Hepatocyte (in vitro differentiated cells): ENCODE measurements at regions not wholly inside any gene's neighbourhood (a gene's known extent, or its start where the extent isn't known, plus 50 kb on each side); places are given as distances from the start of the nearest gene placed in this dataset.

Experiments
- DNase-seq: peaks from one replicate; pipeline ENCODE4 v3.0.0-alpha.2; 2016; ENCODE audit warnings: low spot score
- H2AFZ ChIP-seq: fragments of 200-600 bp; sonication (generic); 2 replicates; pipeline ENCODE4 v1.6.0; 2016; ENCODE audit warnings: antibody characterized with exemption, mild to moderate bottlenecking
- H3K27ac ChIP-seq: fragments of 200-600 bp; sonication (generic); 2 replicates; pipeline ENCODE4 v1.5.1; 2016; ENCODE audit warnings: mild to moderate bottlenecking
- H3K27me3 ChIP-seq: fragments of 200-600 bp; sonication (generic); 2 replicates; pipeline ENCODE4 v1.6.1; 2016
- H3K36me3 ChIP-seq: fragments of 200-600 bp; sonication (generic); replicated peaks from 2 replicates; pipeline ENCODE4 v1.5.1; 2016; ENCODE audit warnings: low read depth; ENCODE audit not compliant: insufficient read depth
- H3K4me1 ChIP-seq: fragments of 200-600 bp; sonication (generic); 2 replicates; pipeline ENCODE4 v1.5.1; 2016; ENCODE audit warnings: mild to moderate bottlenecking, moderate library complexity; ENCODE audit not compliant: insufficient read depth
- H3K4me2 ChIP-seq: fragments of 200-600 bp; sonication (generic); 2 replicates; pipeline ENCODE4 v1.6.0; 2016
- H3K4me3 ChIP-seq: fragments of 200-600 bp; sonication (generic); 2 replicates; pipeline ENCODE4 v1.5.1; 2016; ENCODE audit warnings: mild to moderate bottlenecking
- H3K79me2 ChIP-seq: fragments of 200-600 bp; sonication (generic); 2 replicates; pipeline ENCODE4 v1.6.0; 2017; ENCODE audit warnings: mild to moderate bottlenecking
- H3K9me2 ChIP-seq: fragments of 200-600 bp; sonication (generic); replicated peaks from 2 replicates; pipeline ENCODE4 v1.6.0; 2017; ENCODE audit warnings: mild to moderate bottlenecking; ENCODE audit not compliant: insufficient read depth
- H3K9me3 ChIP-seq: fragments of 200-600 bp; sonication (generic); 2 replicates; pipeline ENCODE4 v1.5.1; 2016; ENCODE audit warnings: low read depth, mild to moderate bottlenecking
- H4K20me1 ChIP-seq: fragments of 200-600 bp; sonication (generic); 2 replicates; pipeline ENCODE4 v1.6.0; 2016; ENCODE audit warnings: mild to moderate bottlenecking; ENCODE audit not compliant: insufficient read depth, poor library complexity, severe bottlenecking
- CTCF ChIP-seq: fragments of 200-600 bp; sonication (generic); IDR thresholded peaks from 2 replicates; pipeline ENCODE4 v1.5.1; 2016; ENCODE audit warnings: antibody characterized with exemption, mild to moderate bottlenecking; ENCODE audit not compliant: poor library complexity
- EZH2 ChIP-seq: fragments of 200-600 bp; sonication (generic); IDR thresholded peaks from 2 replicates; pipeline ENCODE4 v1.6.1; 2016; ENCODE audit warnings: antibody characterized with exemption, mild to moderate bottlenecking, borderline replicate concordance
- EZH2phosphoT487 ChIP-seq: fragments of 200-600 bp; sonication (generic); IDR thresholded peaks from one replicate; pipeline ENCODE4 v1.6.1; 2018; ENCODE audit warnings: antibody characterized with exemption, mild to moderate bottlenecking, low read depth, moderate library complexity; ENCODE audit not compliant: unreplicated experiment, severe bottlenecking
- WGBS: methylation state at CpG from one replicate; pipeline ENCODE4 v1.1.6; 2016; ENCODE audit warnings: low lambda C conversion rate; ENCODE audit errors: missing lambda C conversion rate; 5-methylcytosine and 5-hydroxymethylcytosine counted together

DNA sequence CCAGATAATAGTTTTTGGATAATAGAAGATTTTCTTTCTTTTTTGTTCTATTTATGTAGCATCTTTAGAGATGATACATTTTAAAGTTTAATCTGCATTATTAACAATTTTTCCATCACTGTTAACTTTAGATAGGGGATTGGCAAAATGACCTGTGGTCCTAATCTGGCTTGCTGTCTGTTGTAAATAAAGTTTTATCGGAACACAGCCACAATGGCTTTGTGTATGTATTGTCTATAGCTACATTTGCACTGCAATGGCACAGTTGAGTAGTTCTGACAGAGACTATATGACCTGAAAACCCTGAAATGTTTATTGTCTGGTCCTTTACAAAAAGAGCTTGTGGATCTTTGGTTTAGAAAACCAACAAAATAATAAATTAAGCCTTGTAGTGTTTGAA lies 97.0 kb upstream of the CERS6 start:
- Histone ChIP-seq H3K9me3 (no peaks in the 10 kb centered on the region), H3K9me2 (no peaks in the 10 kb centered on the region), H3K4me3 (no peak overlapping the region), H3K27me3 (no peaks in the 10 kb centered on the region), H3K27ac (no peak overlapping the region), H2AFZ (no peak overlapping the region), H3K79me2 (no peaks in the 10 kb centered on the region), H3K4me2 (no peak overlapping the region), H3K4me1 (peaks cover 7% of the 10 kb centered on the region), H4K20me1 (no peaks in the 10 kb centered on the region), H3K36me3 (no peaks in the 10 kb centered on the region)
- WGBS: 96% methylated on average over 1 of the region's 1 CpG
- TF ChIP-seq EZH2 (no peak), EZH2phosphoT487 (no peak), CTCF (no peak)
- DNase-seq: no peak

GRCh38 chr2:168363347-168364092 lies 92.6 kb upstream of the CERS6 start:
- Histone ChIP-seq H2AFZ (no peak overlapping the region), H4K20me1 (no peaks in the 10 kb centered on the region)
- 96% methylated on average over 4 of the region's 4 CpGs for WGBS

DNA sequence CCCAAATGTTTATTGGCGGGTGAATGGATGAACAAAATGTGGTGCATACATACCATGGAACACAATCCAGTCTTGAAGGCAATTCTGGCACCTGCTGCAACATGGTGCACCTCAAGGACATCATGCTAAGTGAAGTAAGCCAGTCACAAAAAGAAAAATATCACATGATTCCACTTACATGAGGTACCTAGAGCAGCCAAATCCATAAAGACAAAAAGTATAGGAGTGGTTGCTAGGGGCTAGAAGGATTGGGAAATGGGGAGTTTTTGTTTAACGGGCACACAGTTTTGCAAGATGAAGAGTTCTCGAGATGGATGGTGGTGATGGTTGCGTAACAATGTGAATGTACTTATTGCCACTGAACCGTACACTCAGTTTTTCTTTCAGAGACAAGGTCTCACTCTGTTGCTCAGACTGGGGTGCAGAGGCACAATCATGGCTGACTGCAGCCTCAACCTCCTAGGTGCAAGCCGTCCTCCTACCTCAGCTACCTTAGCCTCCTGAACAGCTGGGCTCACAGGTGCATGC lies 90.9 kb upstream of the CERS6 start:
- no peaks in the 10 kb centered on the region for H3K4me1 ChIP-seq
- H3K9me3 ChIP-seq: no peaks in the 10 kb centered on the region
- no peaks in the 10 kb centered on the region for H3K9me2 ChIP-seq
- H3K27ac ChIP-seq: no peak overlapping the region
- 93% methylated on average over 6 of the region's 6 CpGs for WGBS
- no peak overlapping the region for H3K4me3 ChIP-seq
- no peak for TF ChIP-seq CTCF
- TF ChIP-seq EZH2: no peak
- no peak overlapping the region for H3K4me2 ChIP-seq
- no peak overlapping the region for H2AFZ ChIP-seq
- no peaks in the 10 kb centered on the region for H3K79me2 ChIP-seq
- H3K27me3 ChIP-seq: no peaks in the 10 kb centered on the region
- no peaks in the 10 kb centered on the region for H4K20me1 ChIP-seq
- no peaks in the 10 kb centered on the region for H3K36me3 ChIP-seq
- DNase-seq: no peak

More at GRCh38 chr2:168363347-168364092, 92.6 kb upstream of the CERS6 start:
- TF ChIP-seq CTCF (no peak), EZH2 (no peak), EZH2phosphoT487 (no peak)
- Histone ChIP-seq H3K79me2 (no peaks in the 10 kb centered on the region), H3K4me1 (peaks cover 1% of the 10 kb centered on the region), H3K9me2 (no peaks in the 10 kb centered on the region), H3K9me3 (no peaks in the 10 kb centered on the region), H3K36me3 (no peaks in the 10 kb centered on the region), H3K27me3 (no peaks in the 10 kb centered on the region), H3K4me2 (no peak overlapping the region), H3K27ac (no peak overlapping the region), H3K4me3 (no peak overlapping the region)
- DNase-seq: no peak
